IPS-15b (cell line): ENCODE measurements at regions not wholly inside any gene's neighbourhood (a gene's known extent, or its start where the extent isn't known, plus 50 kb on each side); places are given as distances from the start of the nearest gene placed in this dataset.

Experiments used
- H3K27me3 ChIP-seq: one replicate; pipeline ENCODE4 v1.6.1; 2013; ENCODE audit warnings: low read length; ENCODE audit not compliant: control insufficient read depth, insufficient read depth
- H3K36me3 ChIP-seq: one replicate; pipeline ENCODE4 v1.6.1; 2013; ENCODE audit warnings: low read length; ENCODE audit not compliant: control insufficient read depth, insufficient read depth
- H3K4me1 ChIP-seq: one replicate; pipeline ENCODE4 v1.6.1; 2013; ENCODE audit warnings: mild to moderate bottlenecking, low read length; ENCODE audit not compliant: control insufficient read depth, insufficient read depth
- H3K4me3 ChIP-seq: one replicate; pipeline ENCODE4 v1.5.1; 2013; ENCODE audit warnings: low read depth, low read length
- H3K9ac ChIP-seq: one replicate; pipeline ENCODE4 v1.6.1; 2013; ENCODE audit warnings: low read depth, mild to moderate bottlenecking, low read length
- H3K9me3 ChIP-seq: one replicate; pipeline ENCODE4 v1.6.1; 2013; ENCODE audit warnings: mild to moderate bottlenecking, low read length; ENCODE audit not compliant: control insufficient read depth, insufficient read depth

DNA sequence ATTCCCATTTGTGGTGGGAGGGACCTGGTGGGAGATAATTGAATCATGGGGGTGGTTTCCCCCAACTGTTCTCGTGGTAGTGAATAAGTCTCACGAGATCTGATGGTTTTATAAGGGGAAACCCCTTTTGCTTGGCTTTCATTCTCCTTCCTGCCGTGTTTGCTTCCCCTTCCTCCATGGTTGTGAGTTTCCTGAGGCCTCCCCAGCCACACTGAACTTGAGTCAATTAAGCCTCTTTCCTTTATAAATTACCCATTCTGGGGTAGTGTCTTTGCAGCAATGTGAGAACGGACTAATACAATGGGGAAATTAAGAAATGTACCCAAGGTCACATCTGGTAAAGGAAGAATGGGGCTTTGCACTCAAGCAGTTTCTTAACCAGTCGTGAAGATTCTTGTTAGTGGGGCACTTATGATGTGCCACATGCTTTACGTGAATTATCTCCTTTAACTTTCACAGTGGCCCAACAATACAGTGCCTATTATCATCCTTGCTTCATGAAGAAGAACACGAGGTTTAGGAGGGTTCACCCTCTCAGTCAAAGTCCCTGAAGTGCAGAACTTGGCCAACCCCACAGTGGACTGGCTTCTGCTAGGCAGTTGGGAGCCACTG is 234.3 kb downstream of the EFCAB11 start:
- Histone ChIP-seq H3K9ac (no peak overlapping the region), H3K36me3 (no peaks in the 10 kb centered on the region), H3K4me3 (no peak overlapping the region), H3K9me3 (no peaks in the 10 kb centered on the region), H3K27me3 (no peaks in the 10 kb centered on the region), H3K4me1 (peaks cover 22% of the 10 kb centered on the region)

- Histone ChIP-seq H3K36me3 (peaks cover 3% of the 10 kb centered on the region), H3K9me3 (no peaks in the 10 kb centered on the region), H3K9ac (no peak overlapping the region)
These were observed 235.0 kb downstream of the EFCAB11 start for GRCh38 chr14:89719366-89720075.

DNA sequence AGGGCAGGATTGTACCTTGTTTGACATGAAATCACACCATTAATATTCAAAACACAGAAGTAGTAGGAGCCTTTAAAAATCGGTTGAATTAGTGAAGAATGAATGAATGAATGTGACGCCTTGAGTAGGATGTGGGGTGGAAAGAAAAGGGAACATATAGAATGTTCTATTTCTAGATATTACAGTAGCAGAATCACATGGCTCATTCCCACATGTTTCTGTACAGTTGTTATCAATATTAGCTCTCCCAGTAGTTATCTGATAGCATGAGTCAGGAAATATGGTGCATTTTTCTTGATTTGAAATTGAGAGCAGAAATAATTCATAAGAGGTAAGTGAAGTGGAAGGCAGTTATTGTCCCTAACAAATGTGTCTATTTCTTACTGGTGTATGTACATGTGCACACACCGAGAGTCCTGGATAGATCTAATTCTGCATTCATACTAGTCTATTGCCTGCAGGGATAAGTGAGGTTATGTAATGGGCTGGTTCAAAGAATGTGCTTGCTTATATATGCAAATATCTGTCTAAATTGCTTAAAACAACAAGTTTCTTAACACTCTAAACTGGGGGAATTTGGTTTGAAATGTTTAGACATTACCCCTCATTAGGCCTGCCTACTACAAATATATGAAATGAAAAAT is 245.4 kb downstream of the EFCAB11 start:
- Histone ChIP-seq H3K4me3 (no peak overlapping the region), H3K4me1 (no peaks in the 10 kb centered on the region), H3K27me3 (no peaks in the 10 kb centered on the region), H3K9me3 (no peaks in the 10 kb centered on the region), H3K9ac (no peak overlapping the region), H3K36me3 (no peaks in the 10 kb centered on the region)

More at GRCh38 chr14:89719366-89720075, 235.0 kb downstream of the EFCAB11 start:
- no peak overlapping the region for H3K4me3 ChIP-seq
- H3K27me3 ChIP-seq: no peaks in the 10 kb centered on the region
- H3K4me1 ChIP-seq: peaks cover 19% of the 10 kb centered on the region

- no peaks in the 10 kb centered on the region for H3K36me3 ChIP-seq
These were observed 247.4 kb downstream of the EFCAB11 start for GRCh38 chr14:89707086-89707485.

GRCh38 chr14:89702876-89703200 is 251.7 kb downstream of the EFCAB11 start:
- no peaks in the 10 kb centered on the region for H3K9me3 ChIP-seq
- H3K9ac ChIP-seq: no peak overlapping the region
- H3K36me3 ChIP-seq: no peaks in the 10 kb centered on the region
- H3K4me1 ChIP-seq: peaks cover 5% of the 10 kb centered on the region
- peaks cover 15% of the 10 kb centered on the region for H3K27me3 ChIP-seq
- no peak overlapping the region for H3K4me3 ChIP-seq

More at GRCh38 chr14:89707086-89707485, 247.4 kb downstream of the EFCAB11 start:
- no peak overlapping the region for H3K4me3 ChIP-seq
- no peaks in the 10 kb centered on the region for H3K9me3 ChIP-seq
- H3K4me1 ChIP-seq: peaks cover 2% of the 10 kb centered on the region
- peaks cover 12% of the 10 kb centered on the region for H3K27me3 ChIP-seq
- H3K9ac ChIP-seq: no peak overlapping the region

GRCh38 chr14:89702073-89702875 is 252.3 kb downstream of the EFCAB11 start:
- Histone ChIP-seq H3K4me3 (peak overlapping the region; percentile 49), H3K9me3 (no peaks in the 10 kb centered on the region), H3K9ac (peak overlapping the region; percentile 73), H3K36me3 (no peaks in the 10 kb centered on the region), H3K27me3 (peaks cover 15% of the 10 kb centered on the region), H3K4me1 (peaks cover 5% of the 10 kb centered on the region)

DNA sequence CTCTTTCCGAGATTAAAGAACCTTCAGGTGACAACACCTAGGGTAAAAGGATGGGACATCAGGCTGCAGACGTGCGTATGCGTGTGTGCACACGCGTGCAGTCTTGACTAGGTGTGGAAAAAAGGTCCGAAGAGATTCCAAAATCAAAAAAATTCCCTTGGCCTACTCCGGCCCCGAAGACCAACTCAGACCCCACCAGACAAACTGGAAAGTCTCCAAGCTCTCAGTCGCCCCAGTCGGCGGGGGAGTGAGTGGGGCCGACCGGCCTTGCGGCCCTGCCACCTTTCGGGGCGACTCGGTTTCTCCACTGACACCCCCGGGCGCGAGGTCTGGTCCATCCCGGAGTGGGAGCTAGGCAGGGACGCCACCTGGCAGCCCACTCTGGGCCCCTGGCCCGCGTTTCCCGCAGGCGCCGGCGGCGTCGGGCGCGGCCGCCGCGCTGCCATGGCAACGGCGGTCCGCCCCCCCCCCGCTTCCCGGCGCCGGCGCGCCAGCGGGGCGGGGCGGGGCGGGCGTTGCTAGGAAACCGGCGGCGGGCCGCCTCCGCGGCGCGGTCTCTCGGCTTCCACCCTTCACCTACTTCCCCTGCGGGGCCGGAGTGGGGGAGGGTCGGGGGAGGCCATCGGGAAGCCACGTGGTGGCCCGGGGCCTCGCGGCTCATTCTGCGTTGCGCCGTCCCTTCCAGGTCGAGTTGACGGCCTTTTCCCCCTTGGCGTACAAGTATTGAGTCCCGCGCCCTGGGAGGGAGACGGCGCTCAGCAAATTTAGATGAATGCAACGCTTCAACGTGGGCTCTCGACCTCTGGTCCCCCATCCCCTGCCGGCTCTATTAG is 253.1 kb downstream of the EFCAB11 start:
- no peaks in the 10 kb centered on the region for H3K9me3 ChIP-seq
- peak overlapping the region; percentile 75 for H3K4me3 ChIP-seq
- peaks cover 15% of the 10 kb centered on the region for H3K27me3 ChIP-seq
- no peaks in the 10 kb centered on the region for H3K36me3 ChIP-seq
- peaks cover 5% of the 10 kb centered on the region for H3K4me1 ChIP-seq
- H3K9ac ChIP-seq: peak overlapping the region; percentile 73

DNA sequence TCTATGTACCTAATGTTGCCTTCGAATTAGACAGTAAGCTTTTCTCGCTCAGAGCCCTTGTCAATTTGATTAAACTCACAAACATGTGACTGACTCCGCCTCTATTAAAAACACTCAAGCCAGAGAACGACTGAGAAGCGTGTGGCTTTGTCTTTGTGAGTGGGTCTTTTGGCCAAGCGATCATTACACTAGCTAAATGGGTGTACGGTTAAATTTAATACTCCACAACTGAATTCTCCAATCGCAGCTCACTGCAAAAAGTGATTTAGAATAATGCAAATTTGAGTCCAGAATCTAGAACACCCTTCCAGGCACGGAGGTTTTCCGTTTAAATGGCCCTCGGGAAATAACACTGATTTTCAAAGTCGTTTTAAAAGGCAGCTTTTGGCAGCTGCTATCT is 253.7 kb downstream of the EFCAB11 start:
- Histone ChIP-seq H3K9ac (no peak overlapping the region), H3K9me3 (no peaks in the 10 kb centered on the region)

DNA sequence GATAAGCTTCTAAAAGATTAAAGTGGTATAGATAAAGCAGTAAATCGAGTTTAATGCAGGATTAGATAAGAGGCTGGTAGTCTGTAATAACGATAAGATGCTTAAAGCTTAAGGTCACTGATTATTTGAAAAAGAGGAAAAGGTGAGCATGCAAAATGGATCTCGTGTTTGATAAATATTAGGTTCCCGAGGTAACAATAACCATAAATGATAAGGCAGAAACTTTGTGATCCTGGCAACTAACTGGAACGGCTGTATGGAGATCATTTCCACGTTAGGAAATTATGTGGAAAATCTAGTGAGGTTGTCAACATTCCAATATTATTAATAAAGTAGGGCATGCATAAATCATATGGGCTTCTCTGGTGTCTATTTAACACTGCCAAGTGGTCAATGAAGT is 255.5 kb downstream of the EFCAB11 start:
- H3K9me3 ChIP-seq: no peaks in the 10 kb centered on the region
- no peak overlapping the region for H3K9ac ChIP-seq
- H3K4me1 ChIP-seq: peaks cover 5% of the 10 kb centered on the region
- peaks cover 15% of the 10 kb centered on the region for H3K27me3 ChIP-seq
- H3K4me3 ChIP-seq: no peak overlapping the region
- H3K36me3 ChIP-seq: no peaks in the 10 kb centered on the region

More for the DNA sequence above, 253.7 kb downstream of the EFCAB11 start:
- peak overlapping the region; percentile 75 for H3K4me3 ChIP-seq
- peaks cover 15% of the 10 kb centered on the region for H3K27me3 ChIP-seq
- peaks cover 5% of the 10 kb centered on the region for H3K4me1 ChIP-seq
- no peaks in the 10 kb centered on the region for H3K36me3 ChIP-seq

- peaks cover 7% of the 10 kb centered on the region for H3K27me3 ChIP-seq
- peaks cover 5% of the 10 kb centered on the region for H3K4me1 ChIP-seq
- no peak overlapping the region for H3K9ac ChIP-seq
- no peak overlapping the region for H3K4me3 ChIP-seq
- no peaks in the 10 kb centered on the region for H3K36me3 ChIP-seq
- no peaks in the 10 kb centered on the region for H3K9me3 ChIP-seq
These were observed 257.1 kb downstream of the EFCAB11 start for GRCh38 chr14:89697281-89698060.
